Endodermal cell (in vitro differentiated cells): ENCODE measurements at regions not wholly inside any gene's neighbourhood (a gene's known extent, or its start where the extent isn't known, plus 50 kb on each side); places are given as distances from the start of the nearest gene placed in this dataset.

Experiments
- DNase-seq: peaks from one replicate; pipeline ENCODE4 v3.0.0-alpha.2; 2017
- H3K27ac ChIP-seq: 2 replicates; pipeline ENCODE4 v1.5.1; 2013; ENCODE audit warnings: mild to moderate bottlenecking, low read depth, low read length, moderate library complexity
- H3K27me3 ChIP-seq: 2 replicates; pipeline ENCODE4 v1.6.1; 2013; ENCODE audit warnings: mild to moderate bottlenecking, low read length, moderate library complexity; ENCODE audit not compliant: insufficient read depth, control insufficient read depth, poor library complexity, severe bottlenecking
- H3K36me3 ChIP-seq: 2 replicates; pipeline ENCODE4 v1.7.0; 2013; ENCODE audit warnings: mild to moderate bottlenecking, low read length, moderate library complexity; ENCODE audit not compliant: control insufficient read depth, insufficient read depth
- H3K4me1 ChIP-seq: one replicate; pipeline ENCODE4 v1.7.0; 2013; ENCODE audit warnings: low read length; ENCODE audit not compliant: control insufficient read depth, insufficient read depth
- H3K4me3 ChIP-seq: 2 replicates; pipeline ENCODE4 v1.5.1; 2013; ENCODE audit warnings: mild to moderate bottlenecking, low read length, moderate library complexity
- H3K9ac ChIP-seq: 2 replicates; pipeline ENCODE4 v1.6.1; 2013; ENCODE audit warnings: mild to moderate bottlenecking, low read length, moderate library complexity; ENCODE audit not compliant: poor library complexity, severe bottlenecking; ENCODE audit errors: extremely low read depth
- H3K9me3 ChIP-seq: 2 replicates; pipeline ENCODE4 v1.6.1; 2013; ENCODE audit warnings: mild to moderate bottlenecking, low read length, moderate library complexity; ENCODE audit not compliant: control insufficient read depth
- H3K27ac Mint-ChIP-seq: 2 replicates; pipeline ENCODE4 v1.8.0; 2020; ENCODE audit warnings: mixed read lengths
- H3K27me3 Mint-ChIP-seq: 2 replicates; pipeline ENCODE4 v1.8.0; 2021; ENCODE audit warnings: mild to moderate bottlenecking, mixed read lengths; ENCODE audit not compliant: insufficient read depth
- H3K36me3 Mint-ChIP-seq: 2 replicates; pipeline ENCODE4 v1.8.0; 2020; ENCODE audit warnings: low read depth, mixed read lengths
- H3K4me1 Mint-ChIP-seq: 2 replicates; pipeline ENCODE4 v1.8.0; 2020; ENCODE audit warnings: mixed read lengths
- H3K4me3 Mint-ChIP-seq: 2 replicates; pipeline ENCODE4 v1.8.0; 2020; ENCODE audit warnings: mild to moderate bottlenecking, moderate library complexity, mixed read lengths
- H3K9me3 Mint-ChIP-seq: 2 replicates; pipeline ENCODE4 v1.8.0; 2020; ENCODE audit warnings: mild to moderate bottlenecking, mixed read lengths
- CTCF ChIP-seq: fragments of 200-600 bp; sonication (generic); conservative IDR thresholded peaks from 2 replicates; pipeline ENCODE4 v1.5.0; 2021; ENCODE audit warnings: antibody characterized with exemption, mild to moderate bottlenecking
- WGBS, 2 experiments: methylation state at CpG; one replicate each; pipeline versions ENCODE4 v1.1.5 to v1.1.7; 2013; ENCODE audit warnings: missing lambda C conversion rate in 2 of 2, mixed read lengths in 1 of 2; ENCODE audit not compliant: insufficient coverage in 1 of 2, insufficient read length in 1 of 2; 5-methylcytosine and 5-hydroxymethylcytosine counted together

- Mint-ChIP-seq H3K4me3 (no peak overlapping the region), H3K9me3 (no peaks in the 10 kb centered on the region), H3K4me1 (peaks cover 4% of the 10 kb centered on the region), H3K27me3 (peaks cover 40% of the 10 kb centered on the region), H3K27ac (no peak overlapping the region), H3K36me3 (no peaks in the 10 kb centered on the region)
- no peaks in the 10 kb centered on the region for H3K9me3 ChIP-seq
- no peak for DNase-seq
- no peaks in the 10 kb centered on the region for H3K4me1 ChIP-seq
- no peak for TF ChIP-seq CTCF
- H3K9ac ChIP-seq = no peak overlapping the region
- 96 to 100% methylated on average over 2 to 3 of the region's 3 CpGs for WGBS, 2 experiments
- H3K27me3 ChIP-seq = peaks cover 39% of the 10 kb centered on the region
- H3K4me3 ChIP-seq = no peak overlapping the region
- H3K27ac ChIP-seq = no peak overlapping the region
- no peaks in the 10 kb centered on the region for H3K36me3 ChIP-seq
Observed at GRCh38 chr15:96472681-96473080, 142.2 kb downstream of the NR2F2 start.

- Mint-ChIP-seq H3K27me3 (peaks cover 35% of the 10 kb centered on the region), H3K27ac (no peak overlapping the region), H3K4me3 (no peak overlapping the region), H3K36me3 (no peaks in the 10 kb centered on the region), H3K9me3 (no peaks in the 10 kb centered on the region), H3K4me1 (peaks cover 4% of the 10 kb centered on the region)
- H3K9me3 ChIP-seq = no peaks in the 10 kb centered on the region
- no peak overlapping the region for H3K4me3 ChIP-seq
- no peak overlapping the region for H3K9ac ChIP-seq
- peaks cover 36% of the 10 kb centered on the region for H3K27me3 ChIP-seq
- TF ChIP-seq CTCF = no peak
- DNase-seq = no peak
- H3K36me3 ChIP-seq = no peaks in the 10 kb centered on the region
- 95% methylated on average over 5 of the region's 5 CpGs; no CpG with 5 or more reads in 1 of the 2 experiments for WGBS, 2 experiments
- H3K27ac ChIP-seq = no peak overlapping the region
- H3K4me1 ChIP-seq = no peaks in the 10 kb centered on the region
Observed at GRCh38 chr15:96473556-96473955, 143.1 kb downstream of the NR2F2 start.

GRCh38 chr15:96474231-96474664 is 143.7 kb downstream of the NR2F2 start:
- no peaks in the 10 kb centered on the region for H3K9me3 Mint-ChIP-seq
- H3K4me1 Mint-ChIP-seq = peaks cover 4% of the 10 kb centered on the region
- H3K4me3 Mint-ChIP-seq = no peak overlapping the region
- TF ChIP-seq CTCF = no peak
- Histone ChIP-seq H3K27ac (no peak overlapping the region), H3K4me3 (no peak overlapping the region), H3K36me3 (no peaks in the 10 kb centered on the region), H3K9ac (no peak overlapping the region), H3K9me3 (no peaks in the 10 kb centered on the region), H3K27me3 (peaks cover 29% of the 10 kb centered on the region), H3K4me1 (no peaks in the 10 kb centered on the region)
- H3K27ac Mint-ChIP-seq = no peak overlapping the region
- no peak for DNase-seq
- H3K36me3 Mint-ChIP-seq = no peaks in the 10 kb centered on the region
- 90 to 96% methylated on average over 2 to 4 of the region's 5 CpGs for WGBS, 2 experiments
- peaks cover 28% of the 10 kb centered on the region for H3K27me3 Mint-ChIP-seq
